ENCODE measurements at regions not wholly inside any gene's neighbourhood (a gene's known extent, or its start where the extent isn't known, plus 50 kb on each side); places are given as distances from the start of the nearest gene placed in this dataset.
A peak's percentile ranks its signal among the peaks of the same experiment; 100 is the strongest.

DNA sequence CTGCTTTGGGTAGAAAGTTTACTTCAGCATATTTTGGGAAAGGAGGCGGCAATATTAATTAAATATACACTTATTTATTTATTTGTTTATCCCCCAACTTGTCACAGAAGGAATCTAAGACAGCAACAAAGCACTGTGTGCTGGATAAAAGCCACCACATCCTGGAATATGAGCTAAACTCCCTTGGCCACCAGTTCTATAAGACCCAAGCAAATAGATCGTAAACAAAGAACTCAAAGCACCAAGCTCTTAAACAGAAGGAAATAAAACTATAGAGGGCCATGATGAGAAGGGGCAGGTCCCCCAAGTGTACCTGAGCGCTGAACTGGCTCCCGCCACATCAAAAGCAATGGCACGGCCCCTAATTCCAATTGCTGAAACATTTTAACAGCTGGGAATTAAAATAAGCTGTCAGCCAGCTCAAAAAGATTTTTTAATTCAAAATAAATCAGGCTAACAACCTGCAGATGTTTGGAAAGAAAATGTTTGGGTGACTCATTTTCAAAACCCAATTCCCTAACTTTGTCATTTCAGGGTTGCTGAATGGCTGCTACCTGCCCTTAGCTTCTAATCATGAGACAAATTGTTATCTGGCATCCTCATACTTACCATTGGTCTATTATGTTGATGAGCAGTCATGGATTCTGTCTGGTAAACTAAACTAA, 127.1 kb downstream of the SLC30A10 start:
- TF ChIP-seq, protein P1, sequence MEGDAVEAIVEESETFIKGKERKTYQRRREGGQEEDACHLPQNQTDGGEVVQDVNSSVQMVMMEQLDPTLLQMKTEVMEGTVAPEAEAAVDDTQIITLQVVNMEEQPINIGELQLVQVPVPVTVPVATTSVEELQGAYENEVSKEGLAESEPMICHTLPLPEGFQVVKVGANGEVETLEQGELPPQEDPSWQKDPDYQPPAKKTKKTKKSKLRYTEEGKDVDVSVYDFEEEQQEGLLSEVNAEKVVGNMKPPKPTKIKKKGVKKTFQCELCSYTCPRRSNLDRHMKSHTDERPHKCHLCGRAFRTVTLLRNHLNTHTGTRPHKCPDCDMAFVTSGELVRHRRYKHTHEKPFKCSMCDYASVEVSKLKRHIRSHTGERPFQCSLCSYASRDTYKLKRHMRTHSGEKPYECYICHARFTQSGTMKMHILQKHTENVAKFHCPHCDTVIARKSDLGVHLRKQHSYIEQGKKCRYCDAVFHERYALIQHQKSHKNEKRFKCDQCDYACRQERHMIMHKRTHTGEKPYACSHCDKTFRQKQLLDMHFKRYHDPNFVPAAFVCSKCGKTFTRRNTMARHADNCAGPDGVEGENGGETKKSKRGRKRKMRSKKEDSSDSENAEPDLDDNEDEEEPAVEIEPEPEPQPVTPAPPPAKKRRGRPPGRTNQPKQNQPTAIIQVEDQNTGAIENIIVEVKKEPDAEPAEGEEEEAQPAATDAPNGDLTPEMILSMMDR (IDR thresholded peaks at IDR 0.05; ENCODE audit: low read depth, low read length, missing control alignments): no peak
- no peak for DNase-seq (ENCODE audit: low read depth)
- H3K4me3 ChIP-seq (ENCODE audit: low read depth, low read length): no peak overlapping the region

- no peak overlapping the region for H3K4me3 ChIP-seq (ENCODE audit: low read depth, low read length)
- no peak for DNase-seq (ENCODE audit: low read depth)
- TF ChIP-seq, protein P1 (IDR thresholded peaks at IDR 0.05; ENCODE audit: low read depth, low read length, missing control alignments): no peak
Measured at GRCh38 chr1:219798283-219799030, 129.9 kb downstream of the SLC30A10 start.

DNA sequence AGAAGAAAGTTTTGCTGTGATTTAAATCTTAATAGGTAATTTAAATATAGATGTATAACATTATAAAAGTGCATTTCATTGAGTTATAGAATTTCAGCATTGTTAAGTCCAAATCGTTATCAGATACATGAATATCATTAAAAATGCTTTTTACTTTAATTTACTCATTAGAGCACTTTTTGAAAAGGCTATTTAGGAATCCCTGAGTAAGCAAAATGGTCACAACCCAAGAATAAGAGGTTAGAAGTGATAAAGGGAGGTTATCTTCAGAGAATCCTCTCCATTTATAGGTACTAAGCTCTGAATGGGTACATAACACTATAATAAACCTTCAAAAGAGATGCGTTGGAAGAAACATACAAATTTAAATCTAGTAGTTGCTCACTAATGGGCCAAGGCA, 130.7 kb downstream of the SLC30A10 start:
- DNase-seq (ENCODE audit: low read depth): no peak
- TF ChIP-seq, protein P1 (IDR thresholded peaks at IDR 0.05; ENCODE audit: low read depth, low read length, missing control alignments): no peak
- no peak overlapping the region for H3K4me3 ChIP-seq (ENCODE audit: low read depth, low read length)

DNA sequence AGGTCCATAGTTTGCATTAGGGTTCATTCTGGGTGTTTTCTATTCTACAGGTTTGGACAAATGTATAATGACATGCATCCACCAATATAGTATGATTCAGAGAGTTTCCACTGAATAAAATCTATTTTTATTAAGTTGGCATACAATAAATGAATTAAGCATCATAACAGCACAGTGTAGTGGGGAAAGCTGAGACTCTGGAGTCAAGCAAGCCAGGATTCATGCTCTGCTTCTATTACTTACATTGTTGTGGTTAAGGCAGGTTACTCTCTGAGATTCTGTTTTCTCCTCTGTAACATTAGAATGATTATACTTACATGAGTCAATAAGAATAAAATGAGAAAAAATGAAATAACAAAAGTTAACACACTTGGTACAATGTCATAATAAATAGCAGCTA, 131.3 kb downstream of the SLC30A10 start:
- TF ChIP-seq, protein P1 (IDR thresholded peaks at IDR 0.05; ENCODE audit: low read depth, low read length, missing control alignments): no peak
- no peak overlapping the region for H3K4me3 ChIP-seq (ENCODE audit: low read depth, low read length)
- DNase-seq (ENCODE audit: low read depth): no peak

GRCh38 chr1:219795363-219795917, 132.9 kb downstream of the SLC30A10 start:
- no peak overlapping the region for H3K4me3 ChIP-seq (ENCODE audit: low read depth, low read length)
- no peak for DNase-seq (ENCODE audit: low read depth)
- TF ChIP-seq, protein P1 (IDR thresholded peaks at IDR 0.05; ENCODE audit: low read depth, low read length, missing control alignments): no peak

DNA sequence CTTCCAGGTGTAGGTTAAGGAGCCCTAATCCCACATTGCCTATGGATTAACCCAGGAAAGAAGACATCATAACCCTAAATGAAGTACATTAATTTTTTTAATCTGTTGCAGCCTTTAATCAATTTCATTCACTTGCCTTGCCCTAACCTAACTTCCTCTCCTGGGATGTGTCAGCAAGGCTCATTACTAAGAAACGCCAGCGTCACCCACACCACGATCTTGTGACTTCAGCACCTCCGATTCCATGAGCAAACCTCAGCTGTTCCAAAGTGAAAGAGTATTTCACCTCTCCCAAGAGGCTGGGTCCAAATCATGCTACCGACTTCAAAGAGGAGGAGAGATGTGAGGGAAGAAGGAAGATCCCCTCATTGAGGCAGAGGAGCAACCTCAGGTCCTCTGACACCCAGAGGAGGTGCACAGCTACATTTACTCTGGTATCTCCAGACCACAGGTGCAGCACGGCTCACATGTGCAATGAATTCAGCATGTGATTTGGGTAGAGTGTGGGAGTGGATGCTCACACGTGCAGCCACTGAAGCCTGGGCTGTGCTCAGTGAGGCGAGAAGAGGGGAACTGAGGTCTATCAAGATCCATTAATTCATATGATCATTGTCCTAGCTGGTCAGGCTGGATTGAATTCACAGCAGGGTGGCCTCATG, 134.1 kb downstream of the SLC30A10 start:
- DNase-seq (ENCODE audit: low read depth): peak; percentile 21
- TF ChIP-seq, protein P1 (IDR thresholded peaks at IDR 0.05; ENCODE audit: low read depth, low read length, missing control alignments): no peak
- H3K4me3 ChIP-seq (ENCODE audit: low read depth, low read length): no peak overlapping the region
